Liver (tissue), 7 donors: ENCODE measurements at regions not wholly inside any gene's neighbourhood (a gene's known extent, or its start where the extent isn't known, plus 50 kb on each side); places are given as distances from the start of the nearest gene placed in this dataset.

Experiments used
- DNase-seq: peaks from one replicate; pipeline ENCODE4 v3.0.0-alpha.2; 2017; ENCODE audit warnings: low spot score
- H3K27ac ChIP-seq, 2 donors: one replicate each; pipeline ENCODE4 v1.7.0; 2013; ENCODE audit warnings: inconsistent platforms in 2 of 2, low read length in 2 of 2, control low read depth in 1 of 2, low read depth in 1 of 2, mild to moderate bottlenecking in 1 of 2
- H3K27me3 ChIP-seq, 4 donors: one replicate each; pipeline versions ENCODE4 v1.6.1 to v1.7.0; 2013; ENCODE audit warnings: low read length in 3 of 4, inconsistent platforms in 1 of 4, mild to moderate bottlenecking in 1 of 4, moderate library complexity in 1 of 4; ENCODE audit not compliant: control insufficient read depth in 4 of 4, insufficient read depth in 4 of 4
- H3K36me3 ChIP-seq, 4 donors: one replicate each; pipeline versions ENCODE4 v1.6.1 to v1.7.0; 2013; ENCODE audit warnings: low read length in 3 of 4, mild to moderate bottlenecking in 3 of 4, low read depth in 1 of 4, moderate library complexity in 1 of 4; ENCODE audit not compliant: control insufficient read depth in 4 of 4, insufficient read depth in 3 of 4
- H3K4me1 ChIP-seq, 4 donors: one replicate each; pipeline versions ENCODE4 v1.6.1 to v1.7.0; 2013; ENCODE audit warnings: low read length in 3 of 4, mild to moderate bottlenecking in 3 of 4, moderate library complexity in 1 of 4; ENCODE audit not compliant: control insufficient read depth in 4 of 4, insufficient read depth in 4 of 4
- H3K4me3 ChIP-seq, 3 donors: one replicate each; pipeline versions ENCODE4 v1.6.1 to v1.7.0; 2013; ENCODE audit warnings: low read length in 3 of 3, control low read depth in 1 of 3, low read depth in 1 of 3, mild to moderate bottlenecking in 1 of 3
- H3K9ac ChIP-seq, 2 donors: one replicate each; pipeline ENCODE4 v1.7.0; 2013; ENCODE audit warnings: low read length in 2 of 2, mild to moderate bottlenecking in 2 of 2, moderate library complexity in 2 of 2, control low read depth in 1 of 2, low read depth in 1 of 2
- H3K9me3 ChIP-seq, 4 donors: one replicate each; pipeline versions ENCODE4 v1.6.1 to v1.7.0; 2013; ENCODE audit warnings: low read length in 3 of 4; ENCODE audit not compliant: control insufficient read depth in 4 of 4
- EGR1 ChIP-seq, 2 donors: IDR thresholded peaks; 2 replicates each; pipeline ENCODE4 v1.6.1; 2016 to 2018; ENCODE audit warnings: antibody characterized with exemption in 2 of 2, low read depth in 2 of 2
- FOXA1 ChIP-seq: IDR thresholded peaks from 2 replicates; pipeline ENCODE4 v1.6.1; 2016; ENCODE audit warnings: antibody characterized with exemption
- FOXA2 ChIP-seq: IDR thresholded peaks from 2 replicates; pipeline ENCODE4 v1.6.1; 2016; ENCODE audit warnings: antibody characterized with exemption
- GABPA ChIP-seq, 2 donors: IDR thresholded peaks in 1 of 2; conservative IDR thresholded peaks in 1 of 2; 2 replicates each; pipeline ENCODE4 v1.6.1; 2016; ENCODE audit warnings: antibody characterized with exemption in 2 of 2, mild to moderate bottlenecking in 1 of 2, moderate library complexity in 1 of 2
- HNF4A ChIP-seq, 2 donors: conservative IDR thresholded peaks; 2 replicates each; pipeline ENCODE4 v1.6.1; 2016; ENCODE audit warnings: antibody characterized with exemption in 2 of 2, mild to moderate bottlenecking in 2 of 2
- HNF4G ChIP-seq: IDR thresholded peaks from 2 replicates; pipeline ENCODE4 v1.6.1; 2016; ENCODE audit warnings: antibody characterized with exemption
- JUND ChIP-seq, 2 donors: IDR thresholded peaks; 2 replicates each; pipeline ENCODE4 v1.6.1; 2016; ENCODE audit warnings: antibody characterized with exemption in 2 of 2
- MAX ChIP-seq: IDR thresholded peaks from 2 replicates; pipeline ENCODE4 v1.6.1; 2016; ENCODE audit warnings: antibody characterized with exemption
- NR2F2 ChIP-seq: IDR thresholded peaks from 2 replicates; pipeline ENCODE4 v1.6.1; 2016; ENCODE audit warnings: antibody characterized with exemption
- REST ChIP-seq: IDR thresholded peaks from 2 replicates; pipeline ENCODE4 v1.6.1; 2016; ENCODE audit warnings: antibody characterized with exemption, mild to moderate bottlenecking
- SP1 ChIP-seq: IDR thresholded peaks from 2 replicates; pipeline ENCODE4 v1.6.1; 2018; ENCODE audit warnings: antibody characterized with exemption, mild to moderate bottlenecking
- TAF1 ChIP-seq: conservative IDR thresholded peaks from 2 replicates; pipeline ENCODE4 v1.6.1; 2016; ENCODE audit warnings: antibody characterized with exemption, mild to moderate bottlenecking
- YY1 ChIP-seq: IDR thresholded peaks from 2 replicates; pipeline ENCODE4 v1.6.1; 2016; ENCODE audit warnings: antibody characterized with exemption, mild to moderate bottlenecking
- WGBS: extraction: QIAGEN DNeasy Blood & Tissue Kit; methylation state at CpG from one replicate; pipeline ENCODE4 v1.1.7; 2013; 5-methylcytosine and 5-hydroxymethylcytosine counted together
- TF ChIP-seq, protein P1 (sequence below): IDR thresholded peaks from 2 replicates; pipeline ENCODE4 v1.6.1; 2016; ENCODE audit warnings: antibody characterized with exemption
- donor health status: healthy.
- donor health status: healthy.
- donor health status: healthy.
- donor health status: healthy.

DNA sequence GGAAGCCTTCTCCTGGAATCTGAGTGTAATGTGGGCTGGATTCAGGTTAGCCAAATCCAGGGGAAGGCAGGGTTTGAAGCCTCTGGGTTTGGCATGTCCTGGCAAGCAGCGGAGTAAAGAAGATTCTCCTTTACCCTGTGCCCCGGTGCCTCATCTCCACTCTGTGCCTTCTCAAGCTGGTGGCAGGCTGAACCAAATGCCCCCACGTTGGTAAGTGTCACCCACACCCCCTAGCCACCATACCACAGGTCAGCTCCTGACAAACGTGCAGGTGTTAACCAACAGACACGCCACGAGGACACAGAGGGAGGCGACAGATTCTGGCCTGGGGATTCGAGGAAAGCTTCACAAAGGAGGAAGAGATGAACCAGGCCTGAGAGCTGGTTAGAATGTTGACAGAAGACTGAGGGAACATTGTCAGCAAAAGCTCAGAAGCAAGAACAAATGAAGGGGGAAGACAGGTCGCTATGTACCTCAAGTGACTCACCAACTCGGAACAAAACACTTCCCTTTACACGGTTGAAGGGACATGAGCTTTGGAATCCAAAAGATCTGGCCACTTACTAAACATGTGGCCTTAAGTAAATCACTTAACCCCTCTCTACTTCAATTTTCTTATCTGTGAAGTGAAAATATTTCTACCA is 85.2 kb upstream of the LCLAT1 start (continued):
- no peak for TF ChIP-seq REST

- WGBS = 53% methylated on average over 4 of the region's 4 CpGs
- H3K9ac ChIP-seq = no peak overlapping the region
- DNase-seq = no peak
Measured at GRCh38 chr2:30362468-30363081, 84.5 kb upstream of the LCLAT1 start.

More at GRCh38 chr2:30362468-30363081, 84.5 kb upstream of the LCLAT1 start:
- Histone ChIP-seq H3K27me3 (peaks cover 0 to 2% (median 0%) of the 10 kb centered on the region in 4 donors), H3K9me3 (no peaks in the 10 kb centered on the region), H3K36me3 (no peaks in the 10 kb centered on the region), H3K4me3 (no peak overlapping the region), H3K4me1 (peaks cover 0 to 3% (median 0%) of the 10 kb centered on the region in 4 donors), H3K27ac (no peak overlapping the region)
- TF ChIP-seq HNF4A (conservative IDR thresholded peaks at IDR 0.05) = no peak
- no peak for TF ChIP-seq GABPA (IDR thresholded peaks at IDR 0.05 in 1 of 2, conservative IDR thresholded peaks at IDR 0.05 in 1 of 2)
- TF ChIP-seq YY1 = no peak
- TF ChIP-seq NR2F2 = no peak
- TF ChIP-seq FOXA2 = no peak
- TF ChIP-seq REST = no peak
- TF ChIP-seq SP1 = no peak
- no peak for TF ChIP-seq HNF4G
- no peak for TF ChIP-seq FOXA1
- no peak for TF ChIP-seq MAX
- TF ChIP-seq, protein P1, sequence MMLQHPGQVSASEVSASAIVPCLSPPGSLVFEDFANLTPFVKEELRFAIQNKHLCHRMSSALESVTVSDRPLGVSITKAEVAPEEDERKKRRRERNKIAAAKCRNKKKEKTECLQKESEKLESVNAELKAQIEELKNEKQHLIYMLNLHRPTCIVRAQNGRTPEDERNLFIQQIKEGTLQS = no peak
- no peak for TF ChIP-seq TAF1
- TF ChIP-seq EGR1 (IDR thresholded peaks at IDR 0.05; ENCODE audit: low read depth in 2 of 2) = no peak
- TF ChIP-seq JUND (IDR thresholded peaks at IDR 0.05) = no peak
